Aorta (tissue), 5 donors: ENCODE measurements at regions not wholly inside any gene's neighbourhood (a gene's known extent, or its start where the extent isn't known, plus 50 kb on each side); places are given as distances from the start of the nearest gene placed in this dataset.

Experiments used
- ATAC-seq: fragments of 200-7000 bp; cut with Tn5 transposase; one replicate; pipeline ENCODE4 v1.9.1; 2022; ENCODE audit warnings: moderate library complexity; ENCODE audit not compliant: low FRiP score
- DNase-seq, 2 donors: peaks; one replicate each; pipeline ENCODE4 v3.0.0-alpha.2; 2020
- H3K27ac ChIP-seq, 2 donors: one replicate each; pipeline ENCODE4 v1.5.1; 2013; ENCODE audit warnings: low read length in 2 of 2, mild to moderate bottlenecking in 2 of 2, moderate library complexity in 2 of 2, control low read depth in 1 of 2, inconsistent platforms in 1 of 2, low read depth in 1 of 2
- H3K27me3 ChIP-seq, 2 donors: one replicate each; pipeline ENCODE4 v1.6.1; 2013; ENCODE audit warnings: control low read depth in 1 of 2, low read length in 1 of 2, mild to moderate bottlenecking in 1 of 2, moderate library complexity in 1 of 2; ENCODE audit not compliant: insufficient read depth in 2 of 2, control insufficient read depth in 1 of 2
- H3K36me3 ChIP-seq, 2 donors: one replicate each; pipeline ENCODE4 v1.6.1; 2013; ENCODE audit warnings: control low read depth in 1 of 2, low read length in 1 of 2, mild to moderate bottlenecking in 1 of 2; ENCODE audit not compliant: insufficient read depth in 2 of 2, control insufficient read depth in 1 of 2
- H3K4me1 ChIP-seq, 2 donors: one replicate each; pipeline ENCODE4 v1.6.1; 2013; ENCODE audit warnings: low read length in 2 of 2, control low read depth in 1 of 2, mild to moderate bottlenecking in 1 of 2, moderate library complexity in 1 of 2; ENCODE audit not compliant: insufficient read depth in 2 of 2, control insufficient read depth in 1 of 2
- H3K4me3 ChIP-seq, 2 donors: one replicate each; pipeline ENCODE4 v1.5.1; 2013; ENCODE audit warnings: low read length in 2 of 2, control low read depth in 1 of 2, mild to moderate bottlenecking in 1 of 2
- H3K9me3 ChIP-seq: one replicate; pipeline ENCODE4 v1.6.1; 2013; ENCODE audit warnings: mild to moderate bottlenecking, low read length; ENCODE audit not compliant: control insufficient read depth
- WGBS, 2 donors: extraction: QIAGEN DNeasy Blood & Tissue Kit; methylation state at CpG; one replicate each; pipeline ENCODE4 v1.1.7; 2013; 5-methylcytosine and 5-hydroxymethylcytosine counted together
- intact Hi-C, 2 donors: fragments of 100-400 bp; cut with DNase I; formaldehyde crosslinking; loops; one replicate each; pipeline versions ENCODE4 v1.14.2 to v1.15.0; 2022
- donor health status: healthy with polysubstance abuse.
- donor health status: Bipolar disorder and iron deficiency.
- donor health status: DM: no; HTN: no; CAD: no.
- donor health status: DM: no; HTN: no; CAD: no.
- donor health status: DM: yes; HTN: yes; CAD: no.

DNA sequence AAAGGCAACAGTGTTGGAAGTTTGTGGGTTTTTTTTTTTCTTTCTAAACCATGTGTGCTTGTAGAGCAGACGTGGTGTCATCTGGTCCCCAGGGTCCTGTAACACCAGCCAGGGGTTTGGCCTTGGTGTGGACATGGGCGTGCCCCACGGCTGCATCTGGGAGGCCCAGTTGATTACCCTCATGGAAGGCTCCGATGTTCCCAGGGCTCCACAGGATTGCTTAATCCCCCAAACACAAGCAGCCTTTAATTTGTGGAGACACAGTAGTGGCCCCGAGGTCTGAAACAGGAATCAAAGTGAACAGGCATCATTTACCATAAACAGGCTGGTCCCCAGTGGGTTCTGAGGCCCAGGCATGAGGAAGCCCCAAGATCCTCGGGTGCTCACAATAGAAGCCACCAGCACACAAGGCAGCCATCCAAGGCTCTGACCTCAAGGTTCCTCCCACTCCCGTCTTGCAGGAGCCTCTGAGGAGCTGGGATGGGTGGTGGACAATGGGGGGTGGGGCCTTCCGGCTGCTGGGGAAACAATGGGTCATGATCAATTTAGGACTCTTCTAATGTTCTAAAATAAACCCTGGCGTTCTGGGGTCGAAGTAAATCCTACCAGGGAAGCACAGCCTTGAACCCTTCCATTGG is 115.0 kb upstream of the CD82 start:
- Histone ChIP-seq H3K27ac (no peak overlapping the region), H3K9me3 (no peaks in the 10 kb centered on the region), H3K27me3 (no peaks in the 10 kb centered on the region), H3K36me3 (no peaks in the 10 kb centered on the region), H3K4me1 (no peaks in the 10 kb centered on the region), H3K4me3 (no peak overlapping the region)
- ATAC-seq (no peak), DNase-seq (no peak)
- intact Hi-C loops = no loop called here
- WGBS, 2 donors = 85 to 86% methylated on average over 10 of the region's 10 CpGs

DNA sequence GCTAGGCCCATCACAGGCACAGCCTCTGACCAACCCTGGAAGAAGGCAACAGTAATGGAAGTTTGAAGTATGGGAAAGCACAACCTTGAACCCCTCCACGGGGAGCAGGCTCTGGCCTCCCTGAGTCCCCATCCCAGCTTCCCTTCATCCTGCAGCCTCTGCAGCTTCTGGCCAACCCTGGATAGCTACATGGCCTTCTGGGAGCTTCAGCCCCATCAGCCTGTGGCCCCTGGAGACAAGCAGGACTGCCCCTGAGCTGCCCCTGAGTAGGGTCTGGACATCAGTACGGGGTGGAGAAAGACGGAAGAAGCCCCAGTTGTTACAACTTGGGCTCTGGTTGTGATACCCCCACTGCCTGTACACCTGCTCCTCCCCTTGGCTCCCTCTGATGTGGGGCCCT is 113.8 kb upstream of the CD82 start:
- no peaks in the 10 kb centered on the region for H3K36me3 ChIP-seq
- intact Hi-C loops = no loop called here
- ATAC-seq (no peak), DNase-seq (no peak)
- WGBS, 2 donors = 77 to 93% methylated on average over 3 of the region's 3 CpGs
- H3K27me3 ChIP-seq = no peaks in the 10 kb centered on the region
- no peaks in the 10 kb centered on the region for H3K4me1 ChIP-seq
- no peak overlapping the region for H3K4me3 ChIP-seq
- no peaks in the 10 kb centered on the region for H3K9me3 ChIP-seq
- H3K27ac ChIP-seq = no peak overlapping the region

DNA sequence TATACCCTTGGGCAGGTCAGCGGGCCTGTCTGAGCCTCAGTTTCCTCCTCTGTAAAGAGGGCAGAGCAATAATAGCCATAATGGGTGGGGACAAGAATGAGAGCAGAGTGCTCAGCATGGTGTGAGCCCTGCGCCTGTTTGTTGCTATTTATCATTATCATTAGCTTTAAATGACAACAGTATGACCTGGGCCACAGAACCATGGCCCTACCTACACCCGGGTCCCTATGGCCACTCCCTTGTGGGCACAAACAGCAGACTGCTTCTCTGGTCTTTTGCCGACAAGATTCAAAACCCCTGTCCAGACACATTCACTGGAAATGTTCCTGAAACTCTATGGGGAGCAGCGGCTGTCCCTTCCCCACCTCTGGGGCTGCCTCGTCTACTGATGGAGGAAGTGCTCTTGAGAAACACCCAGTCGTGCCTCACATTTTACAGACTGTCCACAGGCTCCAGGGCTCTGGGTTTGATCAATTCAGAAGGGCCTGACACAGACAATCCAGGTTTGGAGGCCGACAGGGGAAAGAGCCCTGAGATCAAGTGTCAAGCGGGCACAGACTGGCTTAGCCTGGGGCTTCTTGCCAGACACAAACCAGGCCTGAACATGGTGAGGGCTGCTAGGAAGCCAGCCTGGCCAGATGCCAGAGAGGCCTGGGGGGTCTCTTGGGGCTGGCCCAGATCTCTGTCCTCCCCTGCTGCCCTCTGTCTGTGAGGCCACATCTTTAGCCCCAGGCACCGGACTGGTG is 112.5 kb upstream of the CD82 start:
- Histone ChIP-seq H3K27ac (no peak overlapping the region), H3K4me3 (no peak overlapping the region), H3K4me1 (no peaks in the 10 kb centered on the region), H3K9me3 (no peaks in the 10 kb centered on the region), H3K36me3 (no peaks in the 10 kb centered on the region), H3K27me3 (no peaks in the 10 kb centered on the region)
- no peak for ATAC-seq
- DNase-seq = no peak
- 75 to 79% methylated on average over 10 of the region's 10 CpGs for WGBS, 2 donors
- intact Hi-C loops = no loop called here

GRCh38 chr11:44453871-44454270 is 111.6 kb upstream of the CD82 start:
- Histone ChIP-seq H3K4me1 (no peaks in the 10 kb centered on the region), H3K27me3 (no peaks in the 10 kb centered on the region), H3K36me3 (no peaks in the 10 kb centered on the region), H3K4me3 (no peak overlapping the region), H3K9me3 (no peaks in the 10 kb centered on the region), H3K27ac (no peak overlapping the region)
- intact Hi-C loops = no loop called here
- no peak for ATAC-seq
- 93 to 97% methylated on average over 5 of the region's 5 CpGs for WGBS, 2 donors
- DNase-seq = no peak

DNA sequence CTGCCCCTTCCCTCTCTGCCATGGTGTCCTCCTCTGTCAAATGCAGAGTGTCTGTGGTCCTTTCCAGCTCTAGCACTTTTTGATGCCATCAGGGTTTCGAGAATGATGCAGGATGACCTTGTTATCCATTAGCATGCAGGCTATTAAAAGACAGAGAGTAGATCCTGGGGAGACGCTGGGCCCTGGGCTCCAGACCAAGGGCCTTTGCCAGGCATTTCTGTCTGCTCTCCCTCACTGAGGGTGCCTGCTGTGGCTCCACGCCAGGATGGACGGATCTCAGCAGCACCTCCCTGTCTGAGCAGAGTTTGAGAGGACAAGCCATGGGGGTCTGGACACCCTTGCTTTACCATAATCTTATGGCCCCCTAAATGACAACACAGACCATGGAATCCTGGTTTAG is 110.8 kb upstream of the CD82 start:
- no peaks in the 10 kb centered on the region for H3K9me3 ChIP-seq
- DNase-seq (no peak), ATAC-seq (no peak)
- intact Hi-C loops = no loop called here
- H3K4me1 ChIP-seq = no peaks in the 10 kb centered on the region
- 44% methylated on average over 4 of the region's 4 CpGs for WGBS, 2 donors
- no peak overlapping the region for H3K27ac ChIP-seq
- no peak overlapping the region for H3K4me3 ChIP-seq
- no peaks in the 10 kb centered on the region for H3K27me3 ChIP-seq
- H3K36me3 ChIP-seq = no peaks in the 10 kb centered on the region

- intact Hi-C loops = no loop called here
- no peaks in the 10 kb centered on the region for H3K36me3 ChIP-seq
- H3K9me3 ChIP-seq = peaks cover 5% of the 10 kb centered on the region
- H3K4me1 ChIP-seq = no peaks in the 10 kb centered on the region
- WGBS, 2 donors = 31 to 37% methylated on average over 11 of the region's 11 CpGs
- no peak for ATAC-seq
- H3K27ac ChIP-seq = no peak overlapping the region
- no peaks in the 10 kb centered on the region for H3K27me3 ChIP-seq
- no peak for DNase-seq
- H3K4me3 ChIP-seq = no peak overlapping the region
Observed at GRCh38 chr11:44456544-44457300, 108.7 kb upstream of the CD82 start.

DNA sequence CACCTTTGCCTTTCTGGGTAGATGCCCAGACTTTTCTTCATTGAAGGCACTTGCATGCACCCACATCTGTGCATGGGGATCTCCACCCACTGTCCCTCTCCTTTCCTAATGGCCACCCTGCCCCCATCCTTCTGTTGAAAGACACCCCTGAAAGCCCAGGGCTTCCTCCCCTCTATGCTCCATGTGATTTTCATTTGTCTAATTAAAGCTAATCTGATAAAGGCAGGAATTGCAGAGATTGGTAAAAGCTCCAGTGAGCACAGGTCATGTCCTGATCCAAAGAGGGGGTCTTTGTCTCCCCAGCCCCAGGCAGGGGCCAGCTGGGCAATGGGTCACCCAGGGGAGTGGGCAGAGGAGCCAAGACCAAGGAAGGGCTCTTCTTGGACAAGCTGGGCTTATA is 107.6 kb upstream of the CD82 start:
- Histone ChIP-seq H3K27me3 (no peaks in the 10 kb centered on the region), H3K27ac (no peak overlapping the region), H3K9me3 (peaks cover 7% of the 10 kb centered on the region), H3K4me3 (no peak overlapping the region), H3K36me3 (no peaks in the 10 kb centered on the region), H3K4me1 (no peaks in the 10 kb centered on the region)
- DNase-seq = no peak
- intact Hi-C loops = no loop called here
- ATAC-seq = no peak

DNA sequence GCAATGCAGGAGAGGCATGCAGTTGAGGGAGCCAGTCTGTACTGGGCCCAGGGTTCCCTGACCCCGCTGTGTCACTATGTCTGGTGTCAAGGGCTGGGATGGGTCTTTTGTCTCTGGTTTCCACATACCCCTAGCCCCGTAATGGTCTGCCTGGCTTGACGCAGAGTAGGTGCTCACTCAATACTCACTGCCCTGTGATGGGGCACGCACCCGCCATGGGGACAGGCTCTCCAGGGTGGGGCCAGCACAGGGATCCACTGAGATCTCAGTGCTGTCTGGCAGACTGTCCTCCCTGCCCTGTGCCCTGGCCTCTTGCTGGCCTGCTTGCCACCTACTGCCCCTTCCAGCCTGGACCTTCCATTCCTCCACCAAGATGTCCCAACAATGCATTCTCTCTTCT is 101.7 kb upstream of the CD82 start:
- H3K27ac ChIP-seq = no peak overlapping the region
- H3K4me1 ChIP-seq = no peaks in the 10 kb centered on the region
- H3K4me3 ChIP-seq = no peak overlapping the region
- H3K27me3 ChIP-seq = no peaks in the 10 kb centered on the region
- 91 to 94% methylated on average over 4 to 5 of the region's 5 CpGs for WGBS, 2 donors
- H3K36me3 ChIP-seq = no peaks in the 10 kb centered on the region
- ATAC-seq (no peak), DNase-seq (no peak)
- intact Hi-C loops = no loop called here
- peaks cover 8% of the 10 kb centered on the region for H3K9me3 ChIP-seq

DNA sequence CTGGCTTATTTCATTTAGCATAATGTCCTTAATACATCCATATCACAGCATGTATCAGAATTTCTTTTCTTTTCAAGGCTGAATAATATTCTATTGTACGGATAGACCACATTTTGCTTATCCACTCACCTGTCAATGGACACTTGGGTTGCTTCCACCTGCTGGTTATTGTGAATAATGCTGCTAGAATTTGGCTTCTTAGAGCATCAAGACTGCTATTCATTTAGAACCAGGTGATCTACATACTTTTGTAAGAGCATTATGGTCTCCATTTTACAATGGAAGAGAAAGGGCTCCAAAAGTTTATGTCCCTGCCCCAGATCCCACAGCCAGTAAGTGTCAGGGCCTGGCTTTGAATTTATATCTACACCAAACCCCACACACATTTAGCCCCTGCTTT is 100.7 kb upstream of the CD82 start:
- ATAC-seq = no peak

More for the DNA sequence above, 100.7 kb upstream of the CD82 start:
- WGBS, 2 donors = 91 to 94% methylated on average over 1 of the region's 1 CpG
- Histone ChIP-seq H3K4me1 (no peaks in the 10 kb centered on the region), H3K4me3 (no peak overlapping the region), H3K36me3 (no peaks in the 10 kb centered on the region), H3K27ac (no peak overlapping the region), H3K27me3 (no peaks in the 10 kb centered on the region), H3K9me3 (peaks cover 8% of the 10 kb centered on the region)
- intact Hi-C loops = no loop called here
- no peak for DNase-seq
